ENCODE measurements at regions not wholly inside any gene's neighbourhood (a gene's known extent, or its start where the extent isn't known, plus 50 kb on each side); places are given as distances from the start of the nearest gene placed in this dataset.

GRCh38 chr1:229871078-229871676, 195.9 kb upstream of the GALNT2 start:
- H4K20me1 ChIP-seq (ENCODE audit: insufficient read depth): no peaks in the 10 kb centered on the region
- H2AFZ ChIP-seq (ENCODE audit: low read depth): no peak overlapping the region
- H3K36me3 ChIP-seq (replicated peaks in 1 of 2; ENCODE audit: control insufficient read depth in 1 of 2, insufficient read depth in 2 of 2, low read length in 1 of 2): no peaks in the 10 kb centered on the region
- DNase-seq: no peak
- no peak overlapping the region for H3K27ac ChIP-seq (ENCODE audit: low read depth in 2 of 2, low read length in 1 of 2)
- ChIA-PET CTCF (interaction anchor here (1.5 kb wide), 1 partner anchor 9 kb away, joined by 4 read pairs; no protein-coding TSS in a partner anchor), POLR2A (no interaction called here)
- H3K9me2 ChIP-seq: no peaks in the 10 kb centered on the region
- TF ChIP-seq REST (IDR thresholded peaks at IDR 0.05; ENCODE audit: low read depth, low read length) (no peak), FOXJ3 (CRISPR knock-in tag; IDR thresholded peaks at IDR 0.05) (no peak), EZH2phosphoT487 (IDR thresholded peaks at IDR 0.05; ENCODE audit: borderline replicate concordance, low read depth) (no peak), RFX5 (IDR thresholded peaks at IDR 0.05; ENCODE audit: low read length) (no peak), CHD2 (IDR thresholded peaks at IDR 0.05; ENCODE audit: low read length, partially characterized antibody) (no peak), NRF1 (IDR thresholded peaks at IDR 0.05; ENCODE audit: low read depth, low read length) (no peak), NFIC (IDR thresholded peaks at IDR 0.05; ENCODE audit: borderline replicate concordance) (no peak), ELF1 (IDR thresholded peaks at IDR 0.05) (no peak), RXRA (IDR thresholded peaks at IDR 0.05; ENCODE audit: borderline replicate concordance, low read depth) (no peak), GABPA (IDR thresholded peaks at IDR 0.05; ENCODE audit: low read depth) (no peak), MXI1 (IDR thresholded peaks at IDR 0.05; ENCODE audit: low read depth, low read length) (no peak), FOSL2 (IDR thresholded peaks at IDR 0.05; ENCODE audit: borderline replicate concordance, low read depth) (no peak)
- TF ChIP-seq, protein P1, sequence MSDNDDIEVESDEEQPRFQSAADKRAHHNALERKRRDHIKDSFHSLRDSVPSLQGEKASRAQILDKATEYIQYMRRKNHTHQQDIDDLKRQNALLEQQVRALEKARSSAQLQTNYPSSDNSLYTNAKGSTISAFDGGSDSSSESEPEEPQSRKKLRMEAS (IDR thresholded peaks at IDR 0.05; ENCODE audit: low read depth): no peak
- TF ChIP-seq, protein P2, sequence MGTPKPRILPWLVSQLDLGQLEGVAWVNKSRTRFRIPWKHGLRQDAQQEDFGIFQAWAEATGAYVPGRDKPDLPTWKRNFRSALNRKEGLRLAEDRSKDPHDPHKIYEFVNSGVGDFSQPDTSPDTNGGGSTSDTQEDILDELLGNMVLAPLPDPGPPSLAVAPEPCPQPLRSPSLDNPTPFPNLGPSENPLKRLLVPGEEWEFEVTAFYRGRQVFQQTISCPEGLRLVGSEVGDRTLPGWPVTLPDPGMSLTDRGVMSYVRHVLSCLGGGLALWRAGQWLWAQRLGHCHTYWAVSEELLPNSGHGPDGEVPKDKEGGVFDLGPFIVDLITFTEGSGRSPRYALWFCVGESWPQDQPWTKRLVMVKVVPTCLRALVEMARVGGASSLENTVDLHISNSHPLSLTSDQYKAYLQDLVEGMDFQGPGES (IDR thresholded peaks at IDR 0.05; ENCODE audit: low read depth, low read length): no peak
- no peaks in the 10 kb centered on the region for H3K9me3 ChIP-seq
- H3K4me3 ChIP-seq (ENCODE audit: low read depth in 2 of 2, low read length in 1 of 2): no peak overlapping the region
- H3K4me1 ChIP-seq (ENCODE audit: control insufficient read depth in 1 of 2, insufficient read depth in 2 of 2, low read depth in 1 of 2, low read length in 1 of 2): no peaks in the 10 kb centered on the region
- no peaks in the 10 kb centered on the region for H3K27me3 ChIP-seq (ENCODE audit: insufficient read depth)
- no peak overlapping the region for H3K4me2 ChIP-seq
- H3K9ac ChIP-seq: no peak overlapping the region
- H3K79me2 ChIP-seq (ENCODE audit: insufficient read depth): no peaks in the 10 kb centered on the region
- H3F3A ChIP-seq (replicated peaks; ENCODE audit: insufficient read depth): no peaks in the 10 kb centered on the region
- WGBS (ENCODE audit: low lambda C conversion rate): 59% methylated on average over 8 of the region's 9 CpGs

Measured in SK-N-SH (cell line).